HCT116 (cell line): ENCODE measurements at regions not wholly inside any gene's neighbourhood (a gene's known extent, or its start where the extent isn't known, plus 50 kb on each side); places are given as distances from the start of the nearest gene placed in this dataset.

ENCODE experiments used
- ATAC-seq: fragments of 200-7000 bp; cut with Tn5 transposase; 2 replicates; pipeline ENCODE4 v1.9.1; 2020; ENCODE audit warnings: mild to moderate bottlenecking, moderate library complexity
- BruUV-seq: library from RNA; stranded (reverse); fragments of 400-500 nt; replicated peaks from 2 replicates; lab custom pipeline; 2021; lab: Mats Ljungman, UMichigan
- CTCF ChIA-PET: fragments of 300-600 bp; sonication (Branson Sonifier 250); formaldehyde crosslinking; loops from one replicate; lab custom pipeline; 2021; ENCODE audit warnings: antibody characterized with exemption; lab: Charles Lee
- POLR2A ChIA-PET: fragments of 300-600, 350-600 bp; sonication (Branson Sonifier 250); formaldehyde crosslinking; loops from one replicate; lab custom pipeline; 2021; ENCODE audit warnings: antibody characterized with exemption; lab: Charles Lee
- RAD21 ChIA-PET, 2 experiments: fragments of 300-600 bp; sonication (Branson Sonifier 250); formaldehyde crosslinking; loops; one replicate each; lab custom pipeline; 2023; ENCODE audit warnings: low total read pairs in 2 of 2; ENCODE audit not compliant: uncharacterized antibody in 2 of 2, unreplicated experiment in 2 of 2, low non-redundant PET in 1 of 2; lab: Charles Lee
- DNase-seq: peaks from one replicate; pipeline ENCODE4 v3.0.0-alpha.2; 2010; ENCODE audit warnings: low read depth, low spot score
- H2AFZ ChIP-seq: fragments of 200-600 bp; shearing (Covaris generic), sonication (generic); 2 replicates; pipeline ENCODE4 v1.6.1; 2017; ENCODE audit warnings: low read depth, mixed run types, mixed read lengths, antibody characterized with exemption, low read length; ENCODE audit not compliant: poor library complexity, severe bottlenecking
- H3K27ac ChIP-seq: 2 replicates; pipeline ENCODE4 v1.5.1; 2012; ENCODE audit warnings: low read depth, low read length
- H3K27me3 ChIP-seq: fragments of 200-600 bp; sonication (generic); 2 replicates; pipeline ENCODE4 v1.6.1; 2016; ENCODE audit warnings: mixed run types, low read length, mixed read lengths; ENCODE audit not compliant: insufficient read depth
- H3K36me3 ChIP-seq, 2 experiments: fragments of 200-500 bp in 1 of 2; fragments of 200-600 bp in 1 of 2; sonication (Bioruptor generic) in 1 of 2; sonication (generic) in 1 of 2; 2 replicates each; pipeline versions ENCODE4 v1.5.1 to v1.6.1; 2014 to 2016; ENCODE audit warnings: low read length in 2 of 2, inconsistent platforms in 1 of 2, mixed read lengths in 1 of 2, mixed run types in 1 of 2; ENCODE audit not compliant: insufficient read depth in 2 of 2, control insufficient read depth in 1 of 2
- H3K4me1 ChIP-seq, 2 experiments: fragments of 200-600 bp in 1 of 2; sonication (generic) in 1 of 2; 2 replicates each; pipeline versions ENCODE4 v1.5.1 to v1.6.1; 2012 to 2017; ENCODE audit warnings: low read length in 2 of 2, inconsistent platforms in 1 of 2, mild to moderate bottlenecking in 1 of 2, mixed read lengths in 1 of 2, mixed run types in 1 of 2, moderate library complexity in 1 of 2; ENCODE audit not compliant: insufficient read depth in 2 of 2, control insufficient read depth in 1 of 2
- H3K4me2 ChIP-seq: fragments of 200-600 bp; sonication (generic); 2 replicates; pipeline ENCODE4 v1.6.1; 2017; ENCODE audit warnings: mixed run types, low read length, mixed read lengths
- H3K4me3 ChIP-seq, 2 experiments: fragments of 200-600 bp in 1 of 2; sonication (generic) in 1 of 2; replicated peaks in 1 of 2; 2 replicates each; pipeline ENCODE4 v1.5.1; 2011 to 2016; ENCODE audit warnings: low read length in 2 of 2, control low read depth in 1 of 2, low read depth in 1 of 2, mild to moderate bottlenecking in 1 of 2, mixed read lengths in 1 of 2, mixed run types in 1 of 2
- H3K79me2 ChIP-seq: fragments of 200-600 bp; sonication (generic); 2 replicates; pipeline ENCODE4 v1.6.1; 2017; ENCODE audit warnings: mild to moderate bottlenecking, mixed run types, low read length, moderate library complexity, mixed read lengths; ENCODE audit not compliant: insufficient read depth
- H3K9ac ChIP-seq: fragments of 200-600 bp; sonication (generic); 2 replicates; pipeline ENCODE4 v1.6.1; 2016; ENCODE audit warnings: low read length, mixed read lengths
- H3K9me2 ChIP-seq: fragments of 200-600 bp; sonication (generic), shearing (Covaris generic); 2 replicates; pipeline ENCODE4 v1.6.1; 2017; ENCODE audit warnings: mixed run types, mild to moderate bottlenecking, moderate library complexity; ENCODE audit not compliant: insufficient read depth
- H3K9me3 ChIP-seq, 2 experiments: fragments of 200-500 bp in 1 of 2; fragments of 200-600 bp in 1 of 2; sonication (Bioruptor generic) in 1 of 2; sonication (generic) in 1 of 2; 2 replicates each; pipeline ENCODE4 v1.6.1; 2014 to 2017; ENCODE audit warnings: low read length in 2 of 2, mixed read lengths in 2 of 2, inconsistent platforms in 1 of 2, low read depth in 1 of 2, mild to moderate bottlenecking in 1 of 2, mixed run types in 1 of 2, moderate library complexity in 1 of 2; ENCODE audit not compliant: control insufficient read depth in 1 of 2, insufficient read depth in 1 of 2
- H4K20me1 ChIP-seq: fragments of 200-600 bp; sonication (generic), shearing (Covaris generic); 2 replicates; pipeline ENCODE4 v1.6.1; 2017; ENCODE audit warnings: mixed run types, mild to moderate bottlenecking, moderate library complexity; ENCODE audit not compliant: insufficient read depth
- CBX3 ChIP-seq: IDR thresholded peaks from 2 replicates; pipeline ENCODE4 v1.6.1; 2012; ENCODE audit warnings: low read depth
- ELF1 ChIP-seq: IDR thresholded peaks from 2 replicates; pipeline ENCODE4 v1.6.1; 2012; ENCODE audit warnings: low read depth, borderline replicate concordance
- EZH2 ChIP-seq: fragments of 200-600 bp; sonication (generic); IDR thresholded peaks from 2 replicates; pipeline ENCODE4 v1.6.1; 2017; ENCODE audit warnings: antibody characterized with exemption, mixed run types
- EZH2phosphoT487 ChIP-seq: fragments of 200-600 bp; IDR thresholded peaks from 2 replicates; pipeline ENCODE4 v1.6.1; 2018; ENCODE audit warnings: antibody characterized with exemption, borderline replicate concordance
- MAX ChIP-seq: IDR thresholded peaks from 2 replicates; pipeline ENCODE4 v1.6.1; 2012
- POLR2AphosphoS5 ChIP-seq: IDR thresholded peaks from 2 replicates; pipeline ENCODE4 v1.6.1; 2011; ENCODE audit warnings: mild to moderate bottlenecking, low read depth, low read length, moderate library complexity
- RAD21 ChIP-seq: IDR thresholded peaks from 2 replicates; pipeline ENCODE4 v1.6.1; 2012; ENCODE audit warnings: low read depth, mild to moderate bottlenecking
- REST ChIP-seq: IDR thresholded peaks from 2 replicates; pipeline ENCODE4 v1.6.1; 2012; ENCODE audit warnings: low read depth
- SIN3A ChIP-seq: IDR thresholded peaks from 2 replicates; pipeline ENCODE4 v1.6.1; 2012; ENCODE audit warnings: low read depth
- SRF ChIP-seq: IDR thresholded peaks from 2 replicates; pipeline ENCODE4 v1.6.1; 2012; ENCODE audit warnings: low read depth
- TCF7L2 ChIP-seq: IDR thresholded peaks from 2 replicates; pipeline ENCODE4 v1.7.0; 2011; ENCODE audit warnings: borderline replicate concordance, inconsistent platforms; ENCODE audit not compliant: insufficient read depth, insufficient read length; ENCODE audit errors: extremely low read depth
- YY1 ChIP-seq: IDR thresholded peaks from 2 replicates; pipeline ENCODE4 v1.6.1; 2011; ENCODE audit warnings: low read length, low read depth, moderate library complexity, mild to moderate bottlenecking; ENCODE audit not compliant: insufficient replicate concordance; ENCODE audit errors: extremely low read depth
- ZFX ChIP-seq: fragments of 450-650 bp; IDR thresholded peaks from 2 replicates; pipeline ENCODE4 v1.6.1; 2017
- ZNF274 ChIP-seq: fragments of 200-500 bp; sonication (Bioruptor generic); IDR thresholded peaks from 2 replicates; pipeline ENCODE4 v1.6.1; 2014; ENCODE audit warnings: mild to moderate bottlenecking, low read depth, low read length, inconsistent platforms
- intact Hi-C: fragments of 100-400 bp; cut with micrococcal nuclease; formaldehyde crosslinking; loops from 2 replicates; pipeline ENCODE4 v1.10.0; 2022
- TF ChIP-seq, protein P1 (sequence below): IDR thresholded peaks from 2 replicates; pipeline ENCODE4 v1.6.1; 2012
- TF ChIP-seq, protein P2 (sequence below), 3 experiments: fragments of 200-600 bp in 1 of 3; sonication (generic) in 1 of 3; IDR thresholded peaks in 2 of 3; conservative IDR thresholded peaks in 1 of 3; 2 replicates each; pipeline ENCODE4 v1.5.1; 2012 to 2017; ENCODE audit warnings: low read depth in 2 of 3, low read length in 2 of 3, antibody characterized with exemption in 1 of 3, borderline replicate concordance in 1 of 3, control low read depth in 1 of 3, mild to moderate bottlenecking in 1 of 3, mixed read lengths in 1 of 3, mixed run types in 1 of 3, moderate library complexity in 1 of 3; ENCODE audit not compliant: insufficient read depth in 1 of 3
- TF ChIP-seq, protein P3 (sequence below): IDR thresholded peaks from 2 replicates; pipeline ENCODE4 v1.6.1; 2011; ENCODE audit warnings: mild to moderate bottlenecking, low read length, moderate library complexity; ENCODE audit not compliant: insufficient replicate concordance; ENCODE audit errors: extremely low read depth

- RAD21 ChIA-PET, result no interaction called here
- no peak overlapping the region for H3K9ac ChIP-seq
- intact Hi-C loops, result loop anchor here (5.0 kb wide), 1 partner anchor 191 kb away; no protein-coding TSS in a partner anchor
- TF ChIP-seq YY1, result no peak
- TF ChIP-seq, protein P1, sequence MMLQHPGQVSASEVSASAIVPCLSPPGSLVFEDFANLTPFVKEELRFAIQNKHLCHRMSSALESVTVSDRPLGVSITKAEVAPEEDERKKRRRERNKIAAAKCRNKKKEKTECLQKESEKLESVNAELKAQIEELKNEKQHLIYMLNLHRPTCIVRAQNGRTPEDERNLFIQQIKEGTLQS, result no peak
- TF ChIP-seq SRF, result no peak
- TF ChIP-seq POLR2AphosphoS5, result no peak
- TF ChIP-seq, protein P2, sequence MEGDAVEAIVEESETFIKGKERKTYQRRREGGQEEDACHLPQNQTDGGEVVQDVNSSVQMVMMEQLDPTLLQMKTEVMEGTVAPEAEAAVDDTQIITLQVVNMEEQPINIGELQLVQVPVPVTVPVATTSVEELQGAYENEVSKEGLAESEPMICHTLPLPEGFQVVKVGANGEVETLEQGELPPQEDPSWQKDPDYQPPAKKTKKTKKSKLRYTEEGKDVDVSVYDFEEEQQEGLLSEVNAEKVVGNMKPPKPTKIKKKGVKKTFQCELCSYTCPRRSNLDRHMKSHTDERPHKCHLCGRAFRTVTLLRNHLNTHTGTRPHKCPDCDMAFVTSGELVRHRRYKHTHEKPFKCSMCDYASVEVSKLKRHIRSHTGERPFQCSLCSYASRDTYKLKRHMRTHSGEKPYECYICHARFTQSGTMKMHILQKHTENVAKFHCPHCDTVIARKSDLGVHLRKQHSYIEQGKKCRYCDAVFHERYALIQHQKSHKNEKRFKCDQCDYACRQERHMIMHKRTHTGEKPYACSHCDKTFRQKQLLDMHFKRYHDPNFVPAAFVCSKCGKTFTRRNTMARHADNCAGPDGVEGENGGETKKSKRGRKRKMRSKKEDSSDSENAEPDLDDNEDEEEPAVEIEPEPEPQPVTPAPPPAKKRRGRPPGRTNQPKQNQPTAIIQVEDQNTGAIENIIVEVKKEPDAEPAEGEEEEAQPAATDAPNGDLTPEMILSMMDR (IDR thresholded peaks at IDR 0.05 in 2 of 3, conservative IDR thresholded peaks at IDR 0.05 in 1 of 3; ENCODE audit: borderline replicate concordance in 1 of 3, insufficient read depth in 1 of 3, low read depth in 2 of 3, low read length in 2 of 3), result no peak
- no peak for TF ChIP-seq EZH2
- no peak for TF ChIP-seq REST
- TF ChIP-seq EZH2phosphoT487, result no peak
- TF ChIP-seq ZNF274, result no peak
- TF ChIP-seq MAX, result no peak
- no peak for TF ChIP-seq TCF7L2
- no peak for TF ChIP-seq RAD21
- TF ChIP-seq, protein P3, sequence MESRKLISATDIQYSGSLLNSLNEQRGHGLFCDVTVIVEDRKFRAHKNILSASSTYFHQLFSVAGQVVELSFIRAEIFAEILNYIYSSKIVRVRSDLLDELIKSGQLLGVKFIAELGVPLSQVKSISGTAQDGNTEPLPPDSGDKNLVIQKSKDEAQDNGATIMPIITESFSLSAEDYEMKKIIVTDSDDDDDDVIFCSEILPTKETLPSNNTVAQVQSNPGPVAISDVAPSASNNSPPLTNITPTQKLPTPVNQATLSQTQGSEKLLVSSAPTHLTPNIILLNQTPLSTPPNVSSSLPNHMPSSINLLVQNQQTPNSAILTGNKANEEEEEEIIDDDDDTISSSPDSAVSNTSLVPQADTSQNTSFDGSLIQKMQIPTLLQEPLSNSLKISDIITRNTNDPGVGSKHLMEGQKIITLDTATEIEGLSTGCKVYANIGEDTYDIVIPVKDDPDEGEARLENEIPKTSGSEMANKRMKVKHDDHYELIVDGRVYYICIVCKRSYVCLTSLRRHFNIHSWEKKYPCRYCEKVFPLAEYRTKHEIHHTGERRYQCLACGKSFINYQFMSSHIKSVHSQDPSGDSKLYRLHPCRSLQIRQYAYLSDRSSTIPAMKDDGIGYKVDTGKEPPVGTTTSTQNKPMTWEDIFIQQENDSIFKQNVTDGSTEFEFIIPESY, result no peak
- TF ChIP-seq ELF1, result no peak
- no peak for TF ChIP-seq CBX3
- TF ChIP-seq SIN3A, result no peak
- no peak for TF ChIP-seq ZFX
- no peak overlapping the region for H3K4me2 ChIP-seq
- CTCF ChIA-PET, result no interaction called here
- H3K36me3 ChIP-seq, result no peaks in the 10 kb centered on the region
- no peak overlapping the region for H3K4me3 ChIP-seq
- POLR2A ChIA-PET, result no interaction called here
- no peaks in the 10 kb centered on the region for H4K20me1 ChIP-seq
- H3K79me2 ChIP-seq, result no peaks in the 10 kb centered on the region
- no peaks in the 10 kb centered on the region for H3K9me3 ChIP-seq
- H3K4me1 ChIP-seq, result no peaks in the 10 kb centered on the region
- no peaks in the 10 kb centered on the region for H3K9me2 ChIP-seq
- no peak overlapping the region for H2AFZ ChIP-seq
- H3K27ac ChIP-seq, result no peak overlapping the region
- no TSS peak for BruUV-seq
- ATAC-seq (no peak), DNase-seq (no peak)
- no peaks in the 10 kb centered on the region; the same call in 1 of the 2 replicates for H3K27me3 ChIP-seq
Measured at GRCh38 chr6:12645941-12646340, 70.6 kb upstream of the PHACTR1 start.
